DND-41 (cell line): ENCODE measurements at regions not wholly inside any gene's neighbourhood (a gene's known extent, or its start where the extent isn't known, plus 50 kb on each side); places are given as distances from the start of the nearest gene placed in this dataset.

Source experiments
- ATAC-seq: fragments of 200-7000 bp; cut with Tn5 transposase; 3 replicates; pipeline ENCODE4 v1.9.1; 2021; ENCODE audit warnings: low read depth; ENCODE audit not compliant: insufficient read depth
- DNase-seq: peaks from one replicate; pipeline ENCODE4 v3.0.0-alpha.2; 2020
- H2AFZ ChIP-seq: 2 replicates; pipeline ENCODE4 v1.6.0; 2012; ENCODE audit warnings: low read depth, low read length
- H3K27ac ChIP-seq: 2 replicates; pipeline ENCODE4 v1.5.1; 2012; ENCODE audit warnings: low read length, inconsistent platforms
- H3K27me3 ChIP-seq: fragments of 200-600 bp; sonication (generic); 2 replicates; pipeline ENCODE4 v1.6.0; 2012; ENCODE audit warnings: low read length, mild to moderate bottlenecking, inconsistent platforms; ENCODE audit not compliant: insufficient read depth, poor library complexity
- H3K36me3 ChIP-seq: 2 replicates; pipeline ENCODE4 v1.5.1; 2012; ENCODE audit warnings: low read length, inconsistent platforms; ENCODE audit not compliant: insufficient read depth
- H3K4me1 ChIP-seq: 2 replicates; pipeline ENCODE4 v1.5.1; 2012; ENCODE audit warnings: mild to moderate bottlenecking, low read length; ENCODE audit not compliant: insufficient read depth
- H3K4me2 ChIP-seq: 2 replicates; pipeline ENCODE4 v1.6.0; 2012; ENCODE audit warnings: mild to moderate bottlenecking, moderate library complexity, low read length, inconsistent platforms; ENCODE audit not compliant: insufficient read depth
- H3K4me3 ChIP-seq, 2 experiments: fragments of 200-600 bp in 1 of 2; shearing (Covaris generic) in 1 of 2; 2 replicates each; pipeline ENCODE4 v1.5.1; 2012 to 2016; ENCODE audit warnings: inconsistent platforms in 2 of 2, low read length in 2 of 2, mild to moderate bottlenecking in 2 of 2, low read depth in 1 of 2, moderate library complexity in 1 of 2
- H3K79me2 ChIP-seq: 2 replicates; pipeline ENCODE4 v1.6.0; 2012; ENCODE audit warnings: low read length, inconsistent platforms; ENCODE audit not compliant: insufficient read depth
- H3K9ac ChIP-seq: 2 replicates; pipeline ENCODE4 v1.6.0; 2012; ENCODE audit warnings: low read depth, mild to moderate bottlenecking, inconsistent platforms, low read length, moderate library complexity
- H3K9me3 ChIP-seq: 2 replicates; pipeline ENCODE4 v1.5.1; 2012; ENCODE audit warnings: low read length, moderate library complexity, mild to moderate bottlenecking, inconsistent platforms; ENCODE audit not compliant: insufficient read depth, severe bottlenecking
- H4K20me1 ChIP-seq: 2 replicates; pipeline ENCODE4 v1.6.0; 2012; ENCODE audit warnings: low read length; ENCODE audit not compliant: insufficient read depth
- EZH2 ChIP-seq: IDR thresholded peaks from 3 replicates; pipeline ENCODE4 v1.6.1; 2012; ENCODE audit warnings: borderline replicate concordance, low read depth, mild to moderate bottlenecking, moderate library complexity, low read length, inconsistent platforms; ENCODE audit not compliant: severe bottlenecking
- TF ChIP-seq, protein P1 (sequence below): IDR thresholded peaks from 2 replicates; pipeline ENCODE4 v1.5.1; 2012; ENCODE audit warnings: borderline replicate concordance, low read length, moderate library complexity, mild to moderate bottlenecking; ENCODE audit not compliant: poor library complexity, severe bottlenecking; ENCODE audit errors: extremely low read depth

GRCh38 chr16:64365448-64365931 is 756.4 kb downstream of the CDH11 start:
- TF ChIP-seq, protein P1, sequence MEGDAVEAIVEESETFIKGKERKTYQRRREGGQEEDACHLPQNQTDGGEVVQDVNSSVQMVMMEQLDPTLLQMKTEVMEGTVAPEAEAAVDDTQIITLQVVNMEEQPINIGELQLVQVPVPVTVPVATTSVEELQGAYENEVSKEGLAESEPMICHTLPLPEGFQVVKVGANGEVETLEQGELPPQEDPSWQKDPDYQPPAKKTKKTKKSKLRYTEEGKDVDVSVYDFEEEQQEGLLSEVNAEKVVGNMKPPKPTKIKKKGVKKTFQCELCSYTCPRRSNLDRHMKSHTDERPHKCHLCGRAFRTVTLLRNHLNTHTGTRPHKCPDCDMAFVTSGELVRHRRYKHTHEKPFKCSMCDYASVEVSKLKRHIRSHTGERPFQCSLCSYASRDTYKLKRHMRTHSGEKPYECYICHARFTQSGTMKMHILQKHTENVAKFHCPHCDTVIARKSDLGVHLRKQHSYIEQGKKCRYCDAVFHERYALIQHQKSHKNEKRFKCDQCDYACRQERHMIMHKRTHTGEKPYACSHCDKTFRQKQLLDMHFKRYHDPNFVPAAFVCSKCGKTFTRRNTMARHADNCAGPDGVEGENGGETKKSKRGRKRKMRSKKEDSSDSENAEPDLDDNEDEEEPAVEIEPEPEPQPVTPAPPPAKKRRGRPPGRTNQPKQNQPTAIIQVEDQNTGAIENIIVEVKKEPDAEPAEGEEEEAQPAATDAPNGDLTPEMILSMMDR = no peak
- TF ChIP-seq EZH2 = no peak
- Histone ChIP-seq H3K4me1 (no peaks in the 10 kb centered on the region), H4K20me1 (no peaks in the 10 kb centered on the region), H3K36me3 (no peaks in the 10 kb centered on the region), H3K79me2 (no peaks in the 10 kb centered on the region), H2AFZ (no peak overlapping the region), H3K27ac (no peak overlapping the region), H3K27me3 (no peaks in the 10 kb centered on the region), H3K4me2 (no peak overlapping the region), H3K9ac (no peak overlapping the region), H3K9me3 (no peaks in the 10 kb centered on the region), H3K4me3 (no peak overlapping the region)
- no peak for DNase-seq
- no peak for ATAC-seq

DNA sequence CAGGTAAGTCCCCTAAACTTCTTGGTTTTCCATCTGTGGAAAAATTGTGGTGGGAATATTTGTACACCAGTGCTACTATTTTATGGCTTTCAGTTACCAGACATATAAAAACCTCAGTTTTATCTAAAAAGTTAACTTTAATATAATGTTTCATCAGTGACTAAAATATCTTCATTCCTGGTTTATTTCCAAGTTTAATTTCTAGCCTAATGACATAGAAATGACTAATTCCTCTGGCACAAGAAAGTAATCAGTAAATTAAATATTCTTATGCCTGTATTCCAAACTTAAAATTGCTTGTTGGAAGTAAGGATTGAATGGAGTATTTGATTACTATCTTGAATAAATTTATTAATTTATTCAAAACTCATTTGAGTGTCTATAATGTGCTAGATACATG is 757.0 kb downstream of the CDH11 start:
- no peak for ATAC-seq
- no peak overlapping the region for H3K4me2 ChIP-seq

DNA sequence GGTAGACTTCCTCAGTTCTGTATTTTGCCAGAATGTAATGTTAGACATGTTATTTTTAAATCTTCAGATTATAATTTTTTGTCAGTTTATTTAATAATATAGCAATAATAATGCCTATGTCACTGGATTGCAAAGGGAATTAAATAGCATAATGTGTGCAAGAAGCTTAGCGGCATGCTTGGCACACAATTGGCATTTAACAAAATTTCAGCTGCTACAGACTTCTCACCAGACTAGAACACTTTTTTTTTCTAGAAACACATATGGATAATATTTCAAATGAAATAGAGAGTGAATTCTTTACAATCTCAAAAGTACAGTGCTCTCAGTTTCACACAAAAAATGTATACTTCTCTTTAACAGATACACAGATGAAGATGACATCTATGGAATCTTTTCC is 757.4 kb downstream of the CDH11 start:
- DNase-seq = no peak
- H2AFZ ChIP-seq = no peak overlapping the region

More for the DNA sequence above, 757.0 kb downstream of the CDH11 start:
- no peaks in the 10 kb centered on the region for H3K36me3 ChIP-seq
- H3K9me3 ChIP-seq = no peaks in the 10 kb centered on the region
- no peak overlapping the region for H3K9ac ChIP-seq
- no peak for TF ChIP-seq EZH2
- TF ChIP-seq, protein P1 = no peak
- no peak overlapping the region for H2AFZ ChIP-seq
- no peak overlapping the region for H3K27ac ChIP-seq
- no peak overlapping the region for H3K4me3 ChIP-seq
- H3K79me2 ChIP-seq = no peaks in the 10 kb centered on the region
- no peaks in the 10 kb centered on the region for H4K20me1 ChIP-seq
- no peaks in the 10 kb centered on the region for H3K4me1 ChIP-seq
- DNase-seq = no peak
- no peaks in the 10 kb centered on the region for H3K27me3 ChIP-seq

More for the DNA sequence above, 757.4 kb downstream of the CDH11 start:
- Histone ChIP-seq H3K4me1 (no peaks in the 10 kb centered on the region), H3K9me3 (no peaks in the 10 kb centered on the region), H3K36me3 (no peaks in the 10 kb centered on the region), H3K9ac (no peak overlapping the region), H3K4me2 (no peak overlapping the region), H4K20me1 (no peaks in the 10 kb centered on the region), H3K27ac (no peak overlapping the region), H3K79me2 (no peaks in the 10 kb centered on the region), H3K27me3 (no peaks in the 10 kb centered on the region), H3K4me3 (no peak overlapping the region)
- no peak for TF ChIP-seq EZH2
- TF ChIP-seq, protein P1 = no peak
- ATAC-seq = no peak
